GM19452 (cell line): ENCODE measurements at regions not wholly inside any gene's neighbourhood (a gene's known extent, or its start where the extent isn't known, plus 50 kb on each side); places are given as distances from the start of the nearest gene placed in this dataset.

Source experiments
- ATAC-seq: cut with Tn5 transposase; IDR thresholded peaks from one replicate; pipeline ENCODE4 v1.9.1; 2021; ENCODE audit not compliant: unreplicated experiment

GRCh38 chr5:109917154-109917546, 227.4 kb downstream of the MAN2A1 start:
- no peak for ATAC-seq

GRCh38 chr5:109917966-109918365, 228.2 kb downstream of the MAN2A1 start:
- no peak for ATAC-seq

- ATAC-seq = no peak
Measured at GRCh38 chr5:109920736-109921135, 231.0 kb downstream of the MAN2A1 start.

GRCh38 chr5:109921735-109922380, 232.1 kb downstream of the MAN2A1 start:
- peak; percentile 59 for ATAC-seq

- ATAC-seq = no peak
Measured at GRCh38 chr5:109922381-109922995, 232.8 kb downstream of the MAN2A1 start.

- ATAC-seq = no peak
Measured at GRCh38 chr5:109923205-109923604, 233.5 kb downstream of the MAN2A1 start.

- ATAC-seq = no peak
Measured at GRCh38 chr5:109924237-109925107, 234.7 kb downstream of the MAN2A1 start.

GRCh38 chr5:109927639-109928038, 237.9 kb downstream of the MAN2A1 start:
- ATAC-seq = no peak

- no peak for ATAC-seq
Measured at GRCh38 chr5:109928046-109928445, 238.3 kb downstream of the MAN2A1 start.

- no peak for ATAC-seq
Measured at GRCh38 chr5:109928811-109929210, 239.1 kb downstream of the MAN2A1 start.

- ATAC-seq = no peak
Measured at GRCh38 chr5:109929376-109929775, 239.6 kb downstream of the MAN2A1 start.

GRCh38 chr5:109929911-109930310, 240.2 kb downstream of the MAN2A1 start:
- no peak for ATAC-seq

- no peak for ATAC-seq
Measured at GRCh38 chr5:109931049-109931780, 241.5 kb downstream of the MAN2A1 start.

GRCh38 chr5:109935833-109936490, 246.2 kb downstream of the MAN2A1 start:
- no peak for ATAC-seq

- peak; percentile 77 for ATAC-seq
Measured at GRCh38 chr5:109936996-109937395, 247.3 kb downstream of the MAN2A1 start.

GRCh38 chr5:109937951-109938350, 248.2 kb downstream of the MAN2A1 start:
- no peak for ATAC-seq

GRCh38 chr5:109938453-109938852, 248.7 kb downstream of the MAN2A1 start:
- no peak for ATAC-seq

- ATAC-seq = no peak
Measured at GRCh38 chr5:109939116-109939682, 249.5 kb downstream of the MAN2A1 start.

GRCh38 chr5:109942646-109943045, 252.9 kb downstream of the MAN2A1 start:
- no peak for ATAC-seq

GRCh38 chr5:109943701-109944235, 254.0 kb downstream of the MAN2A1 start:
- ATAC-seq = no peak
